OCI-LY1 (cell line): ENCODE measurements at regions not wholly inside any gene's neighbourhood (a gene's known extent, or its start where the extent isn't known, plus 50 kb on each side); places are given as distances from the start of the nearest gene placed in this dataset.

Experiments used
- H2AFZ ChIP-seq: fragments of 200-600 bp; sonication (generic), shearing (Covaris generic); 2 replicates; pipeline ENCODE4 v1.6.0; 2014; ENCODE audit warnings: antibody characterized with exemption, mild to moderate bottlenecking, low read length
- H3F3A ChIP-seq: fragments of 200-600 bp; sonication (generic), shearing (Covaris generic); 2 replicates; pipeline ENCODE4 v1.6.0; 2014; ENCODE audit warnings: mild to moderate bottlenecking, antibody characterized with exemption, low read length, moderate library complexity; ENCODE audit not compliant: insufficient read depth
- H3K27ac ChIP-seq: fragments of 200-600 bp; sonication (generic); 2 replicates; pipeline ENCODE4 v1.5.1; 2014; ENCODE audit warnings: low read length, mixed run types, mild to moderate bottlenecking, low read depth; ENCODE audit not compliant: poor library complexity, severe bottlenecking
- H3K27me3 ChIP-seq: fragments of 200-600 bp; sonication (generic); 2 replicates; pipeline ENCODE4 v1.6.0; 2014; ENCODE audit warnings: antibody characterized with exemption, mild to moderate bottlenecking, low read length, moderate library complexity; ENCODE audit not compliant: insufficient read depth
- H3K36me3 ChIP-seq: fragments of 200-600 bp; sonication (generic); 2 replicates; pipeline ENCODE4 v1.6.1; 2014; ENCODE audit warnings: mild to moderate bottlenecking, antibody characterized with exemption, low read length, moderate library complexity, mixed read lengths; ENCODE audit not compliant: insufficient read depth
- H3K4me1 ChIP-seq: fragments of 200-600 bp; sonication (generic); 2 replicates; pipeline ENCODE4 v1.5.1; 2014; ENCODE audit warnings: mild to moderate bottlenecking, low read length, moderate library complexity; ENCODE audit not compliant: insufficient read depth, severe bottlenecking
- H3K4me2 ChIP-seq: fragments of 200-600 bp; sonication (generic), shearing (Covaris generic); 2 replicates; pipeline ENCODE4 v1.6.1; 2014; ENCODE audit warnings: low read length
- H3K4me3 ChIP-seq: fragments of 200-600 bp; sonication (generic); 2 replicates; pipeline ENCODE4 v1.5.1; 2014; ENCODE audit warnings: low read length, low read depth, mild to moderate bottlenecking, mixed read lengths; ENCODE audit not compliant: poor library complexity, severe bottlenecking
- H3K79me2 ChIP-seq: fragments of 200-600 bp; shearing (Covaris generic); 2 replicates; pipeline ENCODE4 v1.6.1; 2016; ENCODE audit warnings: mixed run types, low read length, mixed read lengths; ENCODE audit not compliant: insufficient read depth
- H3K9ac ChIP-seq: fragments of 200-600 bp; sonication (generic), shearing (Covaris generic); 2 replicates; pipeline ENCODE4 v1.6.1; 2014; ENCODE audit warnings: mild to moderate bottlenecking, low read length, mixed read lengths
- H3K9me2 ChIP-seq: fragments of 200-600 bp; sonication (generic), shearing (Covaris generic); 2 replicates; pipeline ENCODE4 v1.6.1; 2014; ENCODE audit warnings: low read depth, mild to moderate bottlenecking, low read length, mixed read lengths
- H3K9me3 ChIP-seq: fragments of 200-600 bp; shearing (Covaris generic); 2 replicates; pipeline ENCODE4 v1.6.1; 2014; ENCODE audit warnings: low read length, mixed read lengths
- H4K20me1 ChIP-seq: fragments of 200-600 bp; sonication (generic), shearing (Covaris generic); 2 replicates; pipeline ENCODE4 v1.6.0; 2016; ENCODE audit warnings: mild to moderate bottlenecking, low read length; ENCODE audit not compliant: insufficient read depth
- EZH2 ChIP-seq: fragments of 200-600 bp; sonication (generic), shearing (Covaris generic); IDR thresholded peaks from 2 replicates; pipeline ENCODE4 v1.8.0; 2017; ENCODE audit warnings: borderline replicate concordance, mixed run types, mild to moderate bottlenecking, antibody characterized with exemption, low read length, moderate library complexity, mixed read lengths
- TF ChIP-seq, protein P1 (sequence below): fragments of 200-600 bp; sonication (generic), shearing (Covaris generic); IDR thresholded peaks from 2 replicates; pipeline ENCODE4 v1.5.1; 2017; ENCODE audit warnings: mild to moderate bottlenecking, antibody characterized with exemption, low read length, moderate library complexity, mixed read lengths

DNA sequence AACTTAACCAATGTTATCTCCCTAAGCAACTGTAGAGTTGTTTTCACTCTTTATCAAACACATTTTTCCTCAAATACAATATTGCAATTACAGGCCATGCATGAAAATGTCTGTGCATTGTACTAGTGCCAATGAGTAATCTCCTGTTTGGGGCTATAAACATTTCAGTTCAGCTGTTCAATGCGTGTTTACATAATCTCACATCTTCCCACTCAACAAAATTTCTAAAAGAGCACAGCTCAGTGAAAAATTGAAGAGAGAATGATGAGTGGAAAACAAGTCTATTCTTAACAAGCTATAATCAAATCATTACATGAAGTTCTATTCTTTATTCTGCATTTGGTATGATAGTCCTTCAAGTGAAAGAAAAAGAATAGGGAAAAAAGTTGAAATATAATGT is 780.5 kb upstream of the CDH9 start:
- Histone ChIP-seq H3K79me2 (no peaks in the 10 kb centered on the region), H4K20me1 (no peaks in the 10 kb centered on the region), H3K9me2 (no peaks in the 10 kb centered on the region), H3K4me2 (no peak overlapping the region), H3K4me3 (no peak overlapping the region), H3K27ac (no peak overlapping the region), H3K9ac (no peak overlapping the region), H3K36me3 (no peaks in the 10 kb centered on the region), H2AFZ (no peak overlapping the region), H3F3A (no peaks in the 10 kb centered on the region), H3K4me1 (no peaks in the 10 kb centered on the region), H3K27me3 (no peaks in the 10 kb centered on the region), H3K9me3 (no peaks in the 10 kb centered on the region)
- no peak for TF ChIP-seq EZH2
- TF ChIP-seq, protein P1, sequence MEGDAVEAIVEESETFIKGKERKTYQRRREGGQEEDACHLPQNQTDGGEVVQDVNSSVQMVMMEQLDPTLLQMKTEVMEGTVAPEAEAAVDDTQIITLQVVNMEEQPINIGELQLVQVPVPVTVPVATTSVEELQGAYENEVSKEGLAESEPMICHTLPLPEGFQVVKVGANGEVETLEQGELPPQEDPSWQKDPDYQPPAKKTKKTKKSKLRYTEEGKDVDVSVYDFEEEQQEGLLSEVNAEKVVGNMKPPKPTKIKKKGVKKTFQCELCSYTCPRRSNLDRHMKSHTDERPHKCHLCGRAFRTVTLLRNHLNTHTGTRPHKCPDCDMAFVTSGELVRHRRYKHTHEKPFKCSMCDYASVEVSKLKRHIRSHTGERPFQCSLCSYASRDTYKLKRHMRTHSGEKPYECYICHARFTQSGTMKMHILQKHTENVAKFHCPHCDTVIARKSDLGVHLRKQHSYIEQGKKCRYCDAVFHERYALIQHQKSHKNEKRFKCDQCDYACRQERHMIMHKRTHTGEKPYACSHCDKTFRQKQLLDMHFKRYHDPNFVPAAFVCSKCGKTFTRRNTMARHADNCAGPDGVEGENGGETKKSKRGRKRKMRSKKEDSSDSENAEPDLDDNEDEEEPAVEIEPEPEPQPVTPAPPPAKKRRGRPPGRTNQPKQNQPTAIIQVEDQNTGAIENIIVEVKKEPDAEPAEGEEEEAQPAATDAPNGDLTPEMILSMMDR, result no peak

DNA sequence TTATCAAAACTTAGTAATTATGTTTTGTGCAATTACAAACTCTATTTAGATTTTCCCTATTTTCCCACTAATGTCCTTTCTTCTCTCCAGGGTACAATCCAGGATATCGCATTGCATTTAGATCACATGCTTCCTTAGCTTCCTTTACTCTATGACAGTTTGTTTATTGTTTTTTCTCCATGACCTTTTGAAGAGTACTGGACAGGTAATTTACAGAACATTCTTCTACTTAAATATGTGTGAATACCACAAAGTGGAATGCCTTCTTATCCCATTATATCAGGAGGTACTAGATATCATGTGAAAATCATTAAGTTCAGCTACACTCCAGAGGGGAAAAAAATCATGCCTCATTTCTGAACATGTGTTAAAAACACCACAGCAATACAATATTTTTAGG is 776.6 kb upstream of the CDH9 start:
- Histone ChIP-seq H2AFZ (no peak overlapping the region), H3K36me3 (no peaks in the 10 kb centered on the region)

DNA sequence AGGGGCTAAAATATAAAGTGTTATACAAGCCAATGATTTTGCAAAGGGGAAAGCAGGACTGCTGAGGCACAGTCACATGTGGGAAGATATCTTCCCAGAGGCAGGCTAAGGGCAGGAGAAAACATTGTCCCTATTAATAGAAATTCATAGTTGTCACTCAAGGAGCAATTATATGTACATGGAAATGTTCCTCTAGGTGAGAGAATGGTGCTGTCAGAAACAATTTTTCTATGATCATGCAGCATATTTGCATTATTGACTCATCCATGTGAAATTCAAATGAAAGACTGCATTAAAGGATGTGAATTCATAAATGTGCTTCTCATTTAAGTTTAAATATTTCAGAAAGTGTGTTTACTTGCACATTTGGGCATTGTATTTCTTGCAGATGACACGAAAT is 775.9 kb upstream of the CDH9 start:
- H2AFZ ChIP-seq, result no peak overlapping the region
- no peaks in the 10 kb centered on the region for H3K9me3 ChIP-seq
- no peaks in the 10 kb centered on the region for H3K9me2 ChIP-seq
- no peak overlapping the region for H3K4me3 ChIP-seq
- TF ChIP-seq, protein P1, result no peak
- TF ChIP-seq EZH2, result no peak
- H3K27me3 ChIP-seq, result no peaks in the 10 kb centered on the region
- H3K4me1 ChIP-seq, result no peaks in the 10 kb centered on the region
- H3K36me3 ChIP-seq, result no peaks in the 10 kb centered on the region
- no peaks in the 10 kb centered on the region for H3F3A ChIP-seq
- no peak overlapping the region for H3K4me2 ChIP-seq
- H4K20me1 ChIP-seq, result no peaks in the 10 kb centered on the region
- no peak overlapping the region for H3K9ac ChIP-seq
- H3K79me2 ChIP-seq, result no peaks in the 10 kb centered on the region
- H3K27ac ChIP-seq, result no peak overlapping the region

More for the DNA sequence above, 776.6 kb upstream of the CDH9 start:
- Histone ChIP-seq H3K4me2 (no peak overlapping the region), H3K9me2 (no peaks in the 10 kb centered on the region), H3F3A (no peaks in the 10 kb centered on the region), H3K9me3 (no peaks in the 10 kb centered on the region), H4K20me1 (no peaks in the 10 kb centered on the region), H3K79me2 (no peaks in the 10 kb centered on the region), H3K4me3 (no peak overlapping the region), H3K9ac (no peak overlapping the region), H3K27ac (no peak overlapping the region), H3K27me3 (no peaks in the 10 kb centered on the region), H3K4me1 (no peaks in the 10 kb centered on the region)
- TF ChIP-seq EZH2, result no peak
- TF ChIP-seq, protein P1, result no peak
